OCI-LY7 (cell line): ENCODE measurements at regions not wholly inside any gene's neighbourhood (a gene's known extent, or its start where the extent isn't known, plus 50 kb on each side); places are given as distances from the start of the nearest gene placed in this dataset.

Experiments
- BruUV-seq: library from RNA; stranded (reverse); fragments of 400-500 nt; replicated peaks from 2 replicates; lab custom pipeline; 2021; lab: Mats Ljungman, UMichigan
- CTCF ChIA-PET: fragments of 300-600 bp; sonication (Branson Sonifier 250); formaldehyde crosslinking; loops from one replicate; lab custom pipeline; 2022; ENCODE audit warnings: antibody characterized with exemption; ENCODE audit not compliant: unreplicated experiment; lab: Charles Lee
- POLR2A ChIA-PET: fragments of 300-600 bp; sonication (Branson Sonifier 250); formaldehyde crosslinking; loops from one replicate; lab custom pipeline; 2022; ENCODE audit warnings: antibody characterized with exemption; lab: Charles Lee
- DNase-seq: peaks from one replicate; pipeline ENCODE4 v3.0.0-alpha.2; 2015; ENCODE audit warnings: low spot score
- H2AFZ ChIP-seq: fragments of 200-600 bp; sonication (generic), shearing (Covaris generic); 2 replicates; pipeline ENCODE4 v1.6.1; 2014; ENCODE audit warnings: mild to moderate bottlenecking, antibody characterized with exemption, low read length, moderate library complexity
- H3K27ac ChIP-seq: fragments of 200-600 bp; sonication (generic); 2 replicates; pipeline ENCODE4 v1.5.1; 2014; ENCODE audit warnings: mixed run types, low read depth, mild to moderate bottlenecking, moderate library complexity, low read length, inconsistent platforms; ENCODE audit not compliant: poor library complexity, severe bottlenecking
- H3K36me3 ChIP-seq: fragments of 200-600 bp; sonication (generic); 2 replicates; pipeline ENCODE4 v1.6.1; 2014; ENCODE audit warnings: mild to moderate bottlenecking, antibody characterized with exemption, low read length, moderate library complexity, mixed read lengths; ENCODE audit not compliant: insufficient read depth
- H3K4me1 ChIP-seq: fragments of 200-600 bp; sonication (generic); 2 replicates; pipeline ENCODE4 v1.5.1; 2014; ENCODE audit warnings: mild to moderate bottlenecking, low read length; ENCODE audit not compliant: insufficient read depth, poor library complexity, severe bottlenecking
- H3K4me2 ChIP-seq: fragments of 200-600 bp; sonication (generic); 2 replicates; pipeline ENCODE4 v1.6.1; 2014; ENCODE audit warnings: mild to moderate bottlenecking, low read length
- H3K4me3 ChIP-seq: fragments of 200-600 bp; sonication (generic); 2 replicates; pipeline ENCODE4 v1.5.1; 2014; ENCODE audit warnings: mild to moderate bottlenecking, low read depth, low read length; ENCODE audit not compliant: poor library complexity, severe bottlenecking
- H3K79me2 ChIP-seq: fragments of 200-600 bp; sonication (generic); 2 replicates; pipeline ENCODE4 v1.6.1; 2016; ENCODE audit warnings: low read depth, mild to moderate bottlenecking, low read length, moderate library complexity, mixed read lengths; ENCODE audit not compliant: insufficient read depth
- H3K9me2 ChIP-seq: fragments of 200-600 bp; sonication (generic); 2 replicates; pipeline ENCODE4 v1.6.1; 2016; ENCODE audit warnings: mild to moderate bottlenecking, low read length, mixed read lengths; ENCODE audit not compliant: insufficient read depth
- H3K9me3 ChIP-seq: fragments of 200-600 bp; sonication (generic); 2 replicates; pipeline ENCODE4 v1.6.1; 2014; ENCODE audit warnings: mild to moderate bottlenecking, mixed run types, low read length, mixed read lengths
- H4K20me1 ChIP-seq: fragments of 200-600 bp; sonication (generic); 2 replicates; pipeline ENCODE4 v1.6.1; 2014; ENCODE audit warnings: mild to moderate bottlenecking, antibody characterized with exemption, low read length, moderate library complexity, mixed read lengths; ENCODE audit not compliant: insufficient read depth
- CTCF ChIP-seq: fragments of 200-600 bp; sonication (generic); conservative IDR thresholded peaks from 2 replicates; pipeline ENCODE4 v1.5.1; 2014; ENCODE audit warnings: mild to moderate bottlenecking, antibody characterized with exemption, low read length, moderate library complexity, mixed read lengths
- EZH2phosphoT487 ChIP-seq: fragments of 200-600 bp; sonication (generic); IDR thresholded peaks from 2 replicates; pipeline ENCODE4 v1.6.1; 2018; ENCODE audit warnings: low read depth, borderline replicate concordance, mild to moderate bottlenecking, mixed run types, antibody characterized with exemption, low read length, moderate library complexity, mixed read lengths
- intact Hi-C: fragments of 100-400 bp; cut with micrococcal nuclease; formaldehyde crosslinking; loops from one replicate; pipeline ENCODE4 v1.10.0; 2022; ENCODE audit not compliant: unreplicated experiment

GRCh38 chr3:177552051-177552450 is 354.8 kb upstream of the TBL1XR1 start:
- ChIA-PET POLR2A (no interaction called here), CTCF (no interaction called here)
- Histone ChIP-seq H3K27ac (no peak overlapping the region), H3K9me3 (no peaks in the 10 kb centered on the region), H4K20me1 (no peaks in the 10 kb centered on the region), H3K4me1 (no peaks in the 10 kb centered on the region), H3K79me2 (no peaks in the 10 kb centered on the region), H3K4me3 (no peak overlapping the region), H3K9me2 (no peaks in the 10 kb centered on the region), H3K36me3 (no peaks in the 10 kb centered on the region), H2AFZ (no peak overlapping the region), H3K4me2 (no peak overlapping the region)
- no peak for TF ChIP-seq CTCF
- no peak for TF ChIP-seq EZH2phosphoT487
- no TSS peak for BruUV-seq
- DNase-seq = no peak
- intact Hi-C loops = no loop called here

- Histone ChIP-seq H3K4me2 (no peak overlapping the region), H4K20me1 (no peaks in the 10 kb centered on the region), H3K9me2 (no peaks in the 10 kb centered on the region), H3K4me3 (no peak overlapping the region), H3K9me3 (no peaks in the 10 kb centered on the region), H3K4me1 (no peaks in the 10 kb centered on the region), H3K27ac (no peak overlapping the region), H3K79me2 (no peaks in the 10 kb centered on the region), H2AFZ (no peak overlapping the region), H3K36me3 (no peaks in the 10 kb centered on the region)
- no peak for DNase-seq
- no peak for TF ChIP-seq EZH2phosphoT487
- TF ChIP-seq CTCF = no peak
- ChIA-PET CTCF (no interaction called here), POLR2A (interaction anchor here (0.8 to 0.9 kb wide), 2 partner anchors 24 to 29 kb away, joined by 3 to 4 read pairs; no protein-coding TSS in a partner anchor)
- intact Hi-C loops = no loop called here
- no TSS peak for BruUV-seq
Measured at GRCh38 chr3:177553012-177553411, 355.7 kb upstream of the TBL1XR1 start.

GRCh38 chr3:177553579-177553978 is 356.3 kb upstream of the TBL1XR1 start:
- BruUV-seq = no TSS peak
- Histone ChIP-seq H3K9me2 (no peaks in the 10 kb centered on the region), H3K27ac (no peak overlapping the region), H3K4me3 (no peak overlapping the region), H4K20me1 (no peaks in the 10 kb centered on the region), H3K36me3 (no peaks in the 10 kb centered on the region), H3K79me2 (no peaks in the 10 kb centered on the region), H3K4me2 (no peak overlapping the region), H3K4me1 (no peaks in the 10 kb centered on the region), H3K9me3 (no peaks in the 10 kb centered on the region), H2AFZ (no peak overlapping the region)
- TF ChIP-seq EZH2phosphoT487 = no peak
- no peak for TF ChIP-seq CTCF
- CTCF ChIA-PET = no interaction called here
- POLR2A ChIA-PET = interaction anchor here (0.6 to 0.9 kb wide), 4 partner anchors 10 to 206 kb away, joined by 3 to 4 read pairs (median 3); no protein-coding TSS in a partner anchor
- intact Hi-C loops = no loop called here
- no peak for DNase-seq
